H1 (cell line): ENCODE measurements at regions not wholly inside any gene's neighbourhood (a gene's known extent, or its start where the extent isn't known, plus 50 kb on each side); places are given as distances from the start of the nearest gene placed in this dataset.

Source experiments
- ATF2 ChIP-seq: IDR thresholded peaks from 2 replicates; pipeline ENCODE4 v1.6.1; 2012; ENCODE audit warnings: low read length, inconsistent platforms
- GTF2F1 ChIP-seq: IDR thresholded peaks from 2 replicates; pipeline ENCODE4 v1.6.1; 2012; ENCODE audit warnings: low read depth, low read length, improper control_type of control experiment, borderline replicate concordance

- TF ChIP-seq ATF2 (no peak), GTF2F1 (no peak)
These were observed 141.5 kb upstream of the FER start (continued) for GRCh38 chr5:108606185-108606584.
